ENCODE measurements at regions not wholly inside any gene's neighbourhood (a gene's known extent, or its start where the extent isn't known, plus 50 kb on each side); places are given as distances from the start of the nearest gene placed in this dataset.

- H4K8ac ChIP-seq (replicated peaks; ENCODE audit: insufficient read length, low read depth, low read length), result no peak overlapping the region
- no peak overlapping the region for H3K56ac ChIP-seq (ENCODE audit: insufficient read length, low read depth, low read length)
- H3K79me1 ChIP-seq (ENCODE audit: insufficient read depth, low read depth, low read length, poor library complexity, severe bottlenecking), result no peaks in the 10 kb centered on the region
- H3K4me1 ChIP-seq (ENCODE audit: insufficient read depth, low read length), result peaks cover 6% of the 10 kb centered on the region; the same call in 1 of the 2 replicates
- no peaks in the 10 kb centered on the region for H3K23me2 ChIP-seq (ENCODE audit: insufficient read length, low read depth, low read length, poor library complexity, severe bottlenecking)
- WGBS (ENCODE audit: extremely low coverage, insufficient read length, low lambda C conversion rate), result no CpG with 5 or more reads among the region's 7 CpGs
- no peaks in the 10 kb centered on the region for H3K27me3 Mint-ChIP-seq (ENCODE audit: low read depth)
- no peak overlapping the region for H3K4me3 Mint-ChIP-seq
- H4K20me1 ChIP-seq (ENCODE audit: control insufficient read depth, insufficient read depth, insufficient read length), result no peaks in the 10 kb centered on the region
- TF ChIP-seq, protein P1, sequence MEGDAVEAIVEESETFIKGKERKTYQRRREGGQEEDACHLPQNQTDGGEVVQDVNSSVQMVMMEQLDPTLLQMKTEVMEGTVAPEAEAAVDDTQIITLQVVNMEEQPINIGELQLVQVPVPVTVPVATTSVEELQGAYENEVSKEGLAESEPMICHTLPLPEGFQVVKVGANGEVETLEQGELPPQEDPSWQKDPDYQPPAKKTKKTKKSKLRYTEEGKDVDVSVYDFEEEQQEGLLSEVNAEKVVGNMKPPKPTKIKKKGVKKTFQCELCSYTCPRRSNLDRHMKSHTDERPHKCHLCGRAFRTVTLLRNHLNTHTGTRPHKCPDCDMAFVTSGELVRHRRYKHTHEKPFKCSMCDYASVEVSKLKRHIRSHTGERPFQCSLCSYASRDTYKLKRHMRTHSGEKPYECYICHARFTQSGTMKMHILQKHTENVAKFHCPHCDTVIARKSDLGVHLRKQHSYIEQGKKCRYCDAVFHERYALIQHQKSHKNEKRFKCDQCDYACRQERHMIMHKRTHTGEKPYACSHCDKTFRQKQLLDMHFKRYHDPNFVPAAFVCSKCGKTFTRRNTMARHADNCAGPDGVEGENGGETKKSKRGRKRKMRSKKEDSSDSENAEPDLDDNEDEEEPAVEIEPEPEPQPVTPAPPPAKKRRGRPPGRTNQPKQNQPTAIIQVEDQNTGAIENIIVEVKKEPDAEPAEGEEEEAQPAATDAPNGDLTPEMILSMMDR (conservative IDR thresholded peaks at IDR 0.05), result no peak
- no peak overlapping the region for H3K4ac ChIP-seq (ENCODE audit: low read depth, low read length)
- no peak overlapping the region for H3K14ac ChIP-seq (ENCODE audit: insufficient read depth, low read length)
- no peak overlapping the region for H4K91ac ChIP-seq (ENCODE audit: insufficient read length, low read depth, low read length)
- H4K5ac ChIP-seq (ENCODE audit: insufficient read length, low read depth, low read length), result no peak overlapping the region
- H3K4me1 Mint-ChIP-seq, result peaks cover 7 to 14% of the 10 kb centered on the region in 2 experiments
- no peak overlapping the region for H3K27ac Mint-ChIP-seq
- no peak overlapping the region for H2BK120ac ChIP-seq (ENCODE audit: low read depth, low read length, poor library complexity, severe bottlenecking)
- DNase-seq, result no peak
- no peak overlapping the region for H3T11ph ChIP-seq (ENCODE audit: low read length)
- no peak overlapping the region for H2BK12ac ChIP-seq (ENCODE audit: insufficient read length, low read depth, low read length)
- no peak overlapping the region for H3K9ac ChIP-seq (ENCODE audit: extremely low read depth, insufficient read length, low read length)
- H3K79me2 ChIP-seq (ENCODE audit: insufficient read depth, low read length), result no peaks in the 10 kb centered on the region
- H3K27me3 ChIP-seq (ENCODE audit: insufficient read depth, low read length), result no peaks in the 10 kb centered on the region
- no peak overlapping the region for H3K23ac ChIP-seq (ENCODE audit: insufficient read length, low read depth, low read length)
- no peak overlapping the region for H3K27ac ChIP-seq (ENCODE audit: insufficient read length, low read depth, low read length)
- no peak overlapping the region for H3K4me2 ChIP-seq (ENCODE audit: insufficient read depth, insufficient read length, low read length)
- no peak overlapping the region for H3K18ac ChIP-seq (ENCODE audit: insufficient read length, low read depth, low read length)
- no peak overlapping the region for H2BK20ac ChIP-seq (ENCODE audit: low read depth, low read length, poor library complexity, severe bottlenecking)
- H2BK15ac ChIP-seq (ENCODE audit: low read depth, low read length), result no peak overlapping the region
- no peak overlapping the region for H2BK5ac ChIP-seq (ENCODE audit: insufficient read length, low read length)
- no peaks in the 10 kb centered on the region for H3K36me3 Mint-ChIP-seq (ENCODE audit: insufficient read depth in 1 of 3, low read depth in 3 of 3)
- H3K9me3 Mint-ChIP-seq, result no peaks in the 10 kb centered on the region
- no peak overlapping the region for H2AK5ac ChIP-seq (ENCODE audit: insufficient read length, low read length)
- no peak overlapping the region for H2AFZ ChIP-seq (ENCODE audit: low read length)
- no peaks in the 10 kb centered on the region for H3K9me3 ChIP-seq (ENCODE audit: control insufficient read depth, low read depth, low read length)
Observed at GRCh38 chr12:11555195-11555594, 94.3 kb upstream of the ETV6 start.
